Stimulated activated CD8-positive, alpha-beta memory T cell treated with anti-CD3 and anti-CD28 coated beads, Interleukin-12 subunit alpha, Interleukin-12 subunit beta, amount 100 ng/mL, for 4 hours (primary cell): ENCODE measurements at regions not wholly inside any gene's neighbourhood (a gene's known extent, or its start where the extent isn't known, plus 50 kb on each side); places are given as distances from the start of the nearest gene placed in this dataset.

Experiments
- DNase-seq: peaks from one replicate; pipeline ENCODE4 v3.0.0-alpha.2; 2020; ENCODE audit warnings: low read depth

DNA sequence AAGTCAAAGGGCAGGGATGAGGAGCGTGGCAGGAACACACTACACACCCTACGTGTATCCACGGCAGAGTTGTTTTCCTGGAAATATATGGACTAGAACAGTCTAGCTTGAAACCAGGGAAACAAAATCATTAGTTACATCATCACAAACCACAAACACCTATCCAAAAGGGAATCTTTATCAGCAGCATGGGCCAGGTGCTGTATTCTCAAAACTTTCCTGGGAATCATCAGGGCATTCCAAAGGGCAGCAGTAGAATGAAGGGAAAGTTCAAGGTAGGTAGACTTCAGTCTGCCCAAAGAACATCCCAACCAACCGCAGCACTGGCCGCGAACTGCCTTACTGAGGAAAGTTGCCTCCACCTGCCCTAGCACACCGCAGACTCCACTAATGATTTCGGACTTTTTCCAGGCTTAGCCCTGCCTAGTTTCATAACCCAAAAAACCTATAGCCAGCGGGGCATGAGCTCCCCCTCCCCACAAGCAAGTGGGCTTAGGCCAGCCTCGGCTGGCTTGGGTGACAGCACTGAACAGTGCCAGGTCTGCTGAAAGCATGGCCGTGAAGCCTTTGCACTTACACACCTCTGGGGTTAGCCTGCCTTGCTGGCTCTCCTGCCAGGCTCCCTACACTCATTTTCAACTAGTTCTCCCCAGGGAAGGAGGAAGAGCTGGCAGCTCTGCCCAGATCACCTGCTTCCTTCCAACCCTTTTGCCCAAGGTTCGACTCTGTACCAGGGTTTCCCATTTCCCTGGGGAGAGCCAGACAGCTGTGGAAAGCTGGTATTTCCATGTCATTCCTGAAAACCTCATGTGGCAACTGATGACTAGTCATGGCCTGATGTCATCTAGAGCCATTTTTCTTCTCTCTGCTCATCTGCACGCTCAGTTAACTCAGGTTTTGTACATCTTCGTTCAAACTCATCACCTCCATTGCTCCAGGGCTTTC is 77.3 kb upstream of the UBAC2 start:
- DNase-seq, result no peak

DNA sequence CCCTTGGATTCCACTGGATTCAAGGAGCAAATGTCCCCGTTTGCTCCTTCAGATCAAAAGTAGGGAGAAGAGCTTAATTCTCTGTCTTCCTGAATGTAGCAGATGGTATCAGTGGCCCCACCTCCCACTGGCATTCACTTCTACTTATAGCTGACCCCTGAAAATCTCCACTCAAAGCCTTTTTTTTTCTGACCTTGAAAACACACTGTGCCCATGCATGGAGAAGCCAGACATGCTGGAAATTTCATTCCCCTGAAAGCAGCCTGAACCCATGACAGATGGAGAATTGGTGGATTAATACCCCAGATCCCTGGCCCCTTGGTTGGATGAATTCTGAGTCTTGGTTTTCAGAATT is 76.6 kb upstream of the UBAC2 start:
- no peak for DNase-seq

DNA sequence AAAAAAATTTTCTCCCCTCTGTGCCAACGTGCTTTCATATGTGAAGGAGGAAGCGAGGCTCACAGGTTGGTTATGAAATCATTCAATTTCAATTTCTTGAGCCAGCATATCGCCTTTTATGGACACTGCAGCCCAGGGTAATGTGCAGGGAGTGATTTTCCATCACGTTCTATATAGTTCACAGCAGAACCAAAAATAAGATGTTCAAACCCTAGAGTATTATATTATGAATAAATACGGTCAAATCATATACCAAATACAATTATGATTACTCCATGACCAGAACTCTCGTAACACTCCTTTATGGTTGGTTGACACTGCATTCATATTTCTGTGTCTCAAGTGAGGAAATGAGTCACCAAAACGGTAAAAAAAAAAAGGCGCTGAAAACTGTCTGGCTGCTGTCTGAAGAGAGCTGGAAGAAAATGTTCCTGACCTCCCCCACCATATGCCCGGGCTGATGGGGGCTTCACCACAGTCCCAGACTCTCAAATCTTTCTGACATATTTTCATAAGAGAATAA is 75.8 kb upstream of the UBAC2 start:
- no peak for DNase-seq

DNA sequence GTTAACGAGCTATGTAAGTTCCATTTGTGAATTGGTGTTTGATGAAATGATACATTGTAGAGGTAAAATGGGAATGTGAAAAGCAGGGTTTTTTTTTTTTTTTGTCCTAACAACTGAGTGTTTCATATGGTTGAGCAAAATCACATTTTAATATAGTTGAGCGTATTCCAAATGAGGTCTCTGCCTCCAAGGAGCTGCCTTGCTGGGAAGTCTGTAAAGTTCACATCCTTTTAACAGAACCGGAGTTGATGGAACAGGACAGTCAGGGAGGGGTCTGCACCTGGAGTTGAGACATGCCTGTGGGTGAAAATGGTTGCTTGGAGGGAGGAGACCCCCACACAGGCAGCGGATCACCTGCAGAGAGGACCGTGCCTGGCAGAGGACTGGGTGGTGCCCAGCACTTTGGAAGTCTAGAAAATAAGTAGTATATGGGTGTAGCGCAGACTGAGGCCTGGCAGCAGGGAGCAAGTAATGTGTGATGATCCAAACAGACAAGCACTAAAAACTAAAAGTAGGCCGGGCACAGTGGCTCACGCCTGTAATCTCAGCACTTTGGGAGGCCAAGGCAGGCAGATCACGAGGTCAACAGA is 75.2 kb upstream of the UBAC2 start:
- DNase-seq, result no peak

DNA sequence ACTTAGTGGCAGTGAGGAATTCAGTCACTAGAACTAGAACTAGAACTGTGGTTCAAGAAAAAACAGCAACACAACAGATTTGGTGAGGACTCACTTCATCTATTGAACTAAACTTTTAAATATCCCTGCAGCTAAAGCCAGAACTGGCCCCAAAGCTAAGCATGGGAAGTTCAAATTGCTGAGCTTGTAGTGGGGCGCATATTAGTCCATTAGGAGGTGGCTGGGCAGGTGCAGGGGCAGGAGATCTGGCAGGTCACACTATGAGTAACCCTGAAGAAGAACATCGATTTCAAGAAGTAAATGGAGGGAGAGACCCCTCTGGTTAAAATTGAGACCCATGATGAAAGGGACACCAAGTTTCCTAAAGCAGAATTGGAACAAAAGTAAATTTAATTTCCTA is 73.8 kb upstream of the UBAC2 start:
- DNase-seq, result no peak

DNA sequence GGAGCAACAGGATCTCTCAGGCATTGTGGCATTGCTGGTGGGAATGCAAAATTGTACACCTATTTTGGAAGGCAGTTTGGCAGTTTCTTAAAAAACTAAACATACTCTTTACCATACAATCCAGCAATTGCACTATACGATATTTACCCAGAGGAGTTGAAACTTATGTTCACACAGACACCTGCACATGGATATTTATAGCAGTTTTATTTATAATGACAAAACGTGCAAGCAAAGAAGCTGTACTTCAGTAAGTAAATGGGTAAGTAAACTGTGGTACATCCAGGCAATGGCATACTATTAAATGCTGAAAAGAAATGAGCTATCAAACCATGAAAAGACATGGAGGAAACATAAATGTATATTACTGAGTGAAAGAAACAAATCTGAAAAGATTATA is 71.6 kb upstream of the UBAC2 start:
- DNase-seq, result no peak

DNA sequence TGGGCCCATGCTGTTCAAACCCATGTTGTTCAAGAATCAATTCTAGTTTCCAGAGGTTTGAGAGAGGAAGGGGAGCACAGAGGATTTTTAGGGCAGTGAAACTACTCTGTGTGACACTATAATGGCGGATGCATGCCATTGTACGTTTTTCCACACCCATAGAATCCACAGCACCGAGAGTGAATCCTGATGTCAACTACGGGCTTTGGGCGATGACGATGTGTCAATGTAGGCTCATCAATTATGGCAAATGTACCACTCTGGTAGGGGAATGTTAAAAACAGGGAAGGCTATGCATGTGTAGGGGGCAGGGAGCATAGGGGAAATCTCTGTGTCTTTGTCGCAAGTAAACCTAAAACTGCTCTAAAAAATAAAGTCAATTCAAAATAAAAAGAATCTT is 70.7 kb upstream of the UBAC2 start:
- DNase-seq, result no peak

DNA sequence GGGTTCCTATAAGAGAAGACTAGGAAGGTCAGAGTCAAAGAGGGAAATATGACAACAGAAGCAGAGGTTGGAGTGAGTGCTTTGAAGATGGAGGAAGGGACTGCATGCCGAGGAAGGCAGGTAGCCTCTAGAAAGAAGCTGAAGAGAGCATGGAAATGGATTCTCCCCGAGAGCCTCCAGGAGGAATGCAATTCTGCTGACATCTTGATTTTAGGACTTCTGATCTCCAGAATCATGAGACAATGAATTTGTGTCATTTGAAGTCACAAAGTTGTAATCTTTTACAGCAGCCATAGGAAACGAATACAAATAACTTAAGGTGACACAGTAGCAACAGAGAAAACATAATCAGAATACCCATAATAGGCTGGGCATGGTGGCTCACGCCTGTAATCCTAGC is 69.2 kb upstream of the UBAC2 start:
- DNase-seq, result no peak

DNA sequence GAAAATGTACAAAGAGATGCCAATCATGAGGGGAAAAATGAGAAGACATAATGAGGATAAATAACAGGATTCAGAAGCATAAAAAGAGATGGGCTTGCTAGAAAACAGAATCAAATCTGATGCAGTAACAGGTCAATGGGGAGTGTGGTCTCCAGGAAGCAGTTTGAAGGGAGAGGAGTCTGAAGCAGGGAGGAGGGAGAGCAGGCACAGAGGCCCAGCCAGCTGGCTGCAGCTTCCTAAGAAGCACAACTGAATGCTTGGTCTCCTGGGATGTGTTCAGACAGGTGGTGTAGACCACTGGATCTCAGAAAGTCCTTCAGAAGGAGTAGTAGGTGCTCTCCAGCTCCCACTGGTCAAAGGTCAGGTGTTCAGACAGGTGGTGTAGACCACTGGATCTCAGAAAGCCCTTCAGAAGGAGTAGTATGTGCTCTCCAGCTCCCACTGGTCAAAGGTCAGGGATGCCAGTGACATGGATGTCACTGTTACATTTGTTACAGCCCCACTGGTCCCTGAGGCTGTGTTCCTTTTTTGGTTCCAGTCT is 68.3 kb upstream of the UBAC2 start:
- no peak for DNase-seq

DNA sequence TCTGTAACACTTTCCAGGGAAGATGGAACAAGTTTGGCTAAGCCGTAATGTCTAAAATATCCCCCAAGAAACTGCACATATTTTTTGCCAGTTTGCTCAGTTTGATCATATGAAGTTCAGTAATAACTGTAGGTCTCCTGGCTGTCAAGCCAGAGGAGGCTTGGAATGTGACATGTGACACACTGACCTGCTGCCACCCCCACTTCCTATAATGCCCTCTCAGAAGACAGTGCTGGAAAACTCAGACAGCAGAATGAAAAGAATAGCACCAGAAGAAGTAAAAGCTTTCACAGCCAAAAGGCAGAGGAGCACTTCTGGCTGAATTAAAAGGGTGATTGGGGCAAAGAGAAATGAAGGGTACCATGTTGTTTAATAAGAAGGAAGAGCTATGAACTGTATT is 67.4 kb upstream of the UBAC2 start:
- DNase-seq, result no peak

DNA sequence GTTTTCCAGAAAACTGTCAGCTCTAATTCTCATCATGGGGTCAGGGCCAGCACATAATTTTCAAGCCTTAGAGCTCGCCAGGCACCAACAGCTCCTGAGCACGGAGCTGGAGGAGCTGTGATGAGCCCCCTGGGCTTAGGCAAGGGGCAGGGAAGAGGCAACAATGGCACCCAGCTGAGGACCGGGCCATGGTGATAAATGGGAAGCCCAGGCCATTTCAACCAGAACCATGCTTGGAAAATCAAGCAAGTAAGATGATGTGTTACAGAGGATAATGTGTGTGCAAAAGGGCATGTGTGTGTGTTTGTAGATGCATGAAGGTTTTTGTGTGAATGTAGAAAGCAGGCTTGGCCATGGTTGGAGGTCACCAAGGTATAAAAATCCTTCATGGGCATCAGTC is 66.8 kb upstream of the UBAC2 start:
- DNase-seq, result no peak

DNA sequence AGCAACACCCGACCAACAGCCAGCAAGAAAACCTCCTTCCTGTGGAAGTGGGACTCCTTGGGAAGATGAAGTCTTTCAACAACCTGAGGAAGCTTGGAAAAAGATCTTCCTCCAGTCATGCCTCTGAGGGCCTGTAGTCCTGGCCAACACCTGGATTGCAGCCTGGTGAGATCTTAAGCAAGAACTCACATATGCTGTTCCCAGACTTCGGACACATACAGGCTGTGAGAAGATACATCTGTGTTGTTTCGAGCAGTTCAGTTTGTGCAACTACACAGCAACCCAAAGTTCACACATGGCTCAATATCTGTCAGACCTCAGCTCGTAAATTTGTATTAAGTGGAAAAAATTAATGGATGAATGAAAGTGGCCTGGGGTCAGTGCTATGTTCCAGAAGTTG is 65.1 kb upstream of the UBAC2 start:
- DNase-seq, result no peak

DNA sequence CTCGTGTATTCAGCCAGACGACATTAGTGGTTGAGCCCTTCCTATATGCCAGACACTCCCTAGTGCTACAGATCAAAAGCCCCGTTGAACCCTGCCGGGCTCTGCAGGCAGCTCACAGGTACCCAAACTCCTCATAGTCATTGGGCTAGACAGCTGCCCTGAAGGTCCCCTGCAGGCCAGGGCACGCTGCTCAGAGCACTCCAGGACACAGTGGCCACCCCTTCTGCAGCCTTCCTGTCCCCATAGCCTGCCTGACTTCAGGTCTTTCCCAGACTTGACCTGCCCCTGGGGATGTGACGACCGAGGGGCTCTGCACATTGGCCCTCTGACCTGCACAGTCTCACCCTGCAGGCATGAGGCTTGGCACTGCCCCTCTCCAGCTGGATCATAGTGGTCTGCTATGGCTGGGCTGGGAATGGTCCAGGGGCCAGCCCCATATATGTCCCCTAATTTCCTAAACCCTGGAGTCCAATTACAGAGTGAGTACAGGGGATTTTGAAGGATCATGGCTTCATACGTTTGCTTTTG is 64.2 kb upstream of the UBAC2 start:
- no peak for DNase-seq

DNA sequence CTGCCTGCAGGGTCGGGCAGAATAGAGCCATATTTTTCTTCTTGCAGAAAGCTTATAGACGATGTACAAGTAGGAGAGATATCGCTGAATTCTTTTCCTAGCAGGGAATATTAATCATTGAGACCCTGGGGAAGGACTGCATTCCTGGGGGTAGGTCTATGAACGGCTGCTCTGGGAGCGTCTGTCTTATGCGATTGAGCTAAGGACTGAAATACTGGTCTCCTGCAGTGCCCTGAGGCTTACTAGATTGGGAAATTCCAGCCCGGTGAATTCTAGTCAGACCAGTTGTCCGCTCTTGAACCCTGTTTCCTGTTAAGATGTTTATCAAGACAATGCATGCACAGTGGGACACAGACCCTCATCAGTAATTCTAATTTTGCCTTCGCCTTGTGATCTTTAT is 59.8 kb upstream of the UBAC2 start:
- DNase-seq, result no peak

DNA sequence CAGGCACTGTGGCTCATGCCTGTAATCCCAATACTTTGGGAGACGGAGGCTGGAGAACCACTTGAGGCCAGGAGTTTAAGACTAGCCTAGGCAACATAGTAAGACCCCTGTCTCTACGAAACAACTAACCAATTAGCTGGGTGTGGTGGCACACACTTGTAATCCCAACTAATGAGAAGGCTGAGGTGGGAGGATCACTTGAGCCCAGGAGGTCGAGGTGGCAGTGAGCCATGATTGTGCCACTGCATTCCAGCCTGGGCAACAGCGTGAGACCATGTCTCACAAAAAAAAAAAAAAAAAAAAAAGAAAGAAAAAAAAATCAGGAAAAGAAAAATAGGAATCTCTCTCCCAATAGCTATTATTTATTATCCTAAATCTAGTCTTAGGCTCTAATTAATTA is 56.8 kb upstream of the UBAC2 start:
- no peak for DNase-seq

DNA sequence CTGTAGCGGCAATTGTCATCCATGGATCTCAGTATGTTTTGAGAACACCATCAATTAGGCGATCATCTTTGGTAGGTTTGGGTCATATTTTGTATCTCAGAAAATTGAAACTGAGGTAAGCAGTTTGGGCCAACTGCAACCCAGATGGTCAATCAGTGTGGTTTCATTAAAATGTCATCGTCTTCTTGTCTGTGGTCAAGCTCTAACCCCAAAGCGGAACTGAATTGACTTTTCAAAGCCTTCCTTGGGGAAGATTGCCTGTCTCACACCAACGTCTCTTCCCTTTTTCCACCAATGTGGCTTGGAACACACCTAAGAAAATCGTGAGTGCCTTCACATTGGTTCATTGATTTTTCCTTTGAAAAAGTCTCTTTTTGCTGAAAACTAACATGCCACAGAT is 56.3 kb upstream of the UBAC2 start:
- DNase-seq, result no peak

DNA sequence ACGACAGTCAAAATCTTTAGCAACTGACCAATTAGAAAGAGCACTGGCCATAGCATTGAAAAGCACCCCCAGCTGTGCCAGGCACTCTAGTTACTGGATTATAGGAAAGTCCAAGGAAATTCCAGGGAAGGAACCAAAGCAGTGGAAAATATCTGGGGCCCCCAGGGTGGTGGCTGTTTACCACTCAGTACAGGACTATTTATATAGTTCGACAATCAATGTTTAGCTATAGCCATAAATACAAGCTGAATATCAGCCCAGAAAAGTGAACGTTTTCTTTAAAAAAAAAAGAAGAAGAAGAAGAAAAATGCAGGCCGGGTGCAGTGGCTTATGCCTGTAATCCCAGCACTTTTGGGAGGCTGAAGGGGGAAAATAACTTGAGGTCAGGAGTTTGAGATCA is 55.2 kb upstream of the UBAC2 start:
- DNase-seq, result no peak

DNA sequence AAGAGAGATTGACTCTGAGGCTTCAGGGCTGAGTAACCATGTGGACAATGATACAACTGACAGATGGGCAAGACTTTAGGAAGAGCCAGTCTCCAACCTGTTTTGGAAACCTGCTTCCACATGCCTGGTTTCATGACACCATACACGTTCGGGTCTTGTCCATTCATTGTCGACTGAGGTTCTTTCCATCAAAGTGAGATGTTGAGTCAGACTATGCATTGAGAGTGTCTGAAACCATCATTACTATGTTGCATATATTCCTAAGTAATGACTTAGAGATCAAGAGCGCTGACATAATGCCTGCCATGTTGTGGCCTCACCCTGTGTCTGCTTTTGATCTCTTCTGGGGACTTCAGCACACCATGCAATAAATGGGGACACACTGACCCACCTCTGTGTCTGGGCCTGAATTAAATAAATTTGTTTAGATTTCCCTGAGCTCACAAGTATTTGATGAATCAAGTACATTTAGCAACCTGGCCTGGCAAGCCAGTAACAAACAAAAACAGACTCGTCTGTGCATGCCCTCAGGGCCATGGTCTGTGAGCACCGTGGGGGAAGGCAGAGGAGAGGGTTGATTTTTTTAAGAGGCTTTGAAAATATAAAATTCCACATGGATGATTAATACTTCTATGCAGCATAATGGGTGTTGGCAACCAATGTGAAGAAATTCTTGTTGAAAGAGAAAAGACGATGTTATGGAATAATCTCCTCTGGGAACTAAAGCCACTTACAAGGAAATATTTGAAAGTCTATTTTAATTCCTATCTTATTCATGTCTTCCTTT is 49.9 kb upstream of the UBAC2 start:
- no peak for DNase-seq
